HG03442 (cell line): ENCODE measurements at regions not wholly inside any gene's neighbourhood (a gene's known extent, or its start where the extent isn't known, plus 50 kb on each side); places are given as distances from the start of the nearest gene placed in this dataset.
"Not testable (repeated sequence)": the region's sequence is repeated elsewhere in the genome, so short reads cannot be mapped to it uniquely, and the experiment has no call there.

Source experiments
- ATAC-seq: cut with Tn5 transposase; IDR thresholded peaks from one replicate; pipeline ENCODE4 v1.9.1; 2021; ENCODE audit warnings: mild to moderate bottlenecking, moderate library complexity; ENCODE audit not compliant: unreplicated experiment

GRCh38 chr15:20272422-20273184 lies 269.0 kb downstream of the GOLGA6L6 start:
- no peak for ATAC-seq

- ATAC-seq: no peak
Measured at GRCh38 chr15:20271647-20272046, 270.0 kb downstream of the GOLGA6L6 start.

- ATAC-seq: not testable (repeated sequence)
Measured at GRCh38 chr15:20269956-20270355, 271.6 kb downstream of the GOLGA6L6 start.

- ATAC-seq: not testable (repeated sequence)
Measured at GRCh38 chr15:20267996-20268395, 273.6 kb downstream of the GOLGA6L6 start.

- ATAC-seq: not testable (repeated sequence)
Measured at GRCh38 chr15:20267051-20267730, 274.4 kb downstream of the GOLGA6L6 start.

- not testable (repeated sequence) for ATAC-seq
Measured at GRCh38 chr15:20265710-20266109, 275.9 kb downstream of the GOLGA6L6 start.

- ATAC-seq: not testable (repeated sequence)
Measured at GRCh38 chr15:20261321-20262280, 280.0 kb downstream of the GOLGA6L6 start.

- ATAC-seq: not testable (repeated sequence)
Measured at GRCh38 chr15:20260650-20261049, 280.9 kb downstream of the GOLGA6L6 start.

GRCh38 chr15:20259559-20260190 lies 281.9 kb downstream of the GOLGA6L6 start:
- ATAC-seq: not testable (repeated sequence)

- ATAC-seq: not testable (repeated sequence)
Measured at GRCh38 chr15:20256394-20256793, 285.2 kb downstream of the GOLGA6L6 start.

- not testable (repeated sequence) for ATAC-seq
Measured at GRCh38 chr15:20255641-20256040, 286.0 kb downstream of the GOLGA6L6 start.

GRCh38 chr15:20253047-20253615 lies 288.5 kb downstream of the GOLGA6L6 start:
- not testable (repeated sequence) for ATAC-seq

- not testable (repeated sequence) for ATAC-seq
Measured at GRCh38 chr15:20252040-20252439, 289.6 kb downstream of the GOLGA6L6 start.

GRCh38 chr15:20251214-20252005 lies 290.2 kb downstream of the GOLGA6L6 start:
- ATAC-seq: not testable (repeated sequence)

GRCh38 chr15:20250206-20250605 lies 291.4 kb downstream of the GOLGA6L6 start:
- ATAC-seq: not testable (repeated sequence)

- ATAC-seq: not testable (repeated sequence)
Measured at GRCh38 chr15:20249677-20249970, 292.0 kb downstream of the GOLGA6L6 start.

- not testable (repeated sequence) for ATAC-seq
Measured at GRCh38 chr15:20248434-20248833, 293.2 kb downstream of the GOLGA6L6 start.

GRCh38 chr15:20247137-20247536 lies 294.5 kb downstream of the GOLGA6L6 start:
- ATAC-seq: not testable (repeated sequence)

- ATAC-seq: not testable (repeated sequence)
Measured at GRCh38 chr15:20246624-20247023, 295.0 kb downstream of the GOLGA6L6 start.
